Activated T-helper 17 cell treated with anti-CD3 and anti-CD28 coated beads, Interleukin-2, amount 50 U/mL, for 72 hours (primary cell): ENCODE measurements at regions not wholly inside any gene's neighbourhood (a gene's known extent, or its start where the extent isn't known, plus 50 kb on each side); places are given as distances from the start of the nearest gene placed in this dataset.

ENCODE experiments used
- ATAC-seq: fragments of 150-1000 bp; cut with Tn5 transposase; replicated peaks from 2 replicates; pipeline ENCODE4 v1.10.0; 2021; ENCODE audit warnings: mild to moderate bottlenecking, moderate library complexity
- H3K27ac Mint-ChIP-seq: one replicate; pipeline ENCODE4 v1.8.0; 2022; ENCODE audit warnings: mixed read lengths
- H3K27me3 Mint-ChIP-seq: one replicate; pipeline ENCODE4 v1.8.0; 2022; ENCODE audit warnings: mixed read lengths
- H3K36me3 Mint-ChIP-seq: one replicate; pipeline ENCODE4 v1.8.0; 2022; ENCODE audit warnings: low read depth, mild to moderate bottlenecking, mixed read lengths
- H3K4me1 Mint-ChIP-seq: one replicate; pipeline ENCODE4 v1.8.0; 2022; ENCODE audit warnings: mixed read lengths
- H3K4me3 Mint-ChIP-seq: one replicate; pipeline ENCODE4 v1.8.0; 2022; ENCODE audit warnings: mild to moderate bottlenecking, mixed read lengths
- H3K9me3 Mint-ChIP-seq: one replicate; pipeline ENCODE4 v1.8.0; 2022; ENCODE audit warnings: mixed read lengths

- H3K27me3 Mint-ChIP-seq: no peaks in the 10 kb centered on the region
- ATAC-seq: no peak
- no peaks in the 10 kb centered on the region for H3K36me3 Mint-ChIP-seq
- H3K27ac Mint-ChIP-seq: no peak overlapping the region
- no peak overlapping the region for H3K4me3 Mint-ChIP-seq
- peaks cover 3% of the 10 kb centered on the region for H3K9me3 Mint-ChIP-seq
- no peaks in the 10 kb centered on the region for H3K4me1 Mint-ChIP-seq
These were observed 250.3 kb upstream of the SOX2 start for GRCh38 chr3:181461381-181461780.

DNA sequence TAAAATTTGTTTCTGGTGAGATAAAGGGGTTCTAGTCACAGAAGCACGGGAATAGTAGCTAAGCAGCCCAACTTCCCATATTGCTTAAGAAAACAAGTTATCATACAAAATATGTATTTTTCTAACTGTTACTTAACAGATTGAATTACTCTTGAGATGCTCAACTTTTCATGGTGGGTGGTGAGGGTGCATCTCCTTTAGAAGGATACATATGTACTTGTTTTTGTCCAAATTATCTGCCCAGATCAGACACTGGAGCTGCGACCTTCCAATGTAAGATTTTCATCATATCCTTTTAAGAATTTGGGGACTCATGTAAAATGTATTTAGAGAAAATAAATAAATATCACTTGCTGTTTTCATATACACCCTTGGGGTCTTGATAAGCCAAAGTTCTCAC, 252.2 kb upstream of the SOX2 start:
- Mint-ChIP-seq H3K27ac (no peak overlapping the region), H3K27me3 (no peaks in the 10 kb centered on the region), H3K4me3 (no peak overlapping the region), H3K9me3 (peaks cover 3% of the 10 kb centered on the region), H3K36me3 (no peaks in the 10 kb centered on the region), H3K4me1 (no peaks in the 10 kb centered on the region)
- ATAC-seq: no peak

- peaks cover 3% of the 10 kb centered on the region for H3K9me3 Mint-ChIP-seq
- H3K4me1 Mint-ChIP-seq: no peaks in the 10 kb centered on the region
- no peaks in the 10 kb centered on the region for H3K27me3 Mint-ChIP-seq
- no peak overlapping the region for H3K4me3 Mint-ChIP-seq
- H3K36me3 Mint-ChIP-seq: no peaks in the 10 kb centered on the region
- H3K27ac Mint-ChIP-seq: no peak overlapping the region
- no peak for ATAC-seq
These were observed 252.9 kb upstream of the SOX2 start for GRCh38 chr3:181458857-181459256.

- no peak for ATAC-seq
- H3K36me3 Mint-ChIP-seq: no peaks in the 10 kb centered on the region
- no peaks in the 10 kb centered on the region for H3K4me1 Mint-ChIP-seq
- no peak overlapping the region for H3K27ac Mint-ChIP-seq
- H3K4me3 Mint-ChIP-seq: no peak overlapping the region
- H3K9me3 Mint-ChIP-seq: peaks cover 9% of the 10 kb centered on the region
- no peaks in the 10 kb centered on the region for H3K27me3 Mint-ChIP-seq
These were observed 254.0 kb upstream of the SOX2 start for GRCh38 chr3:181457756-181458155.

- Mint-ChIP-seq H3K27me3 (no peaks in the 10 kb centered on the region), H3K9me3 (peaks cover 9% of the 10 kb centered on the region), H3K4me1 (no peaks in the 10 kb centered on the region), H3K4me3 (no peak overlapping the region), H3K27ac (no peak overlapping the region), H3K36me3 (no peaks in the 10 kb centered on the region)
- no peak for ATAC-seq
These were observed 254.5 kb upstream of the SOX2 start for GRCh38 chr3:181457190-181457589.

GRCh38 chr3:181455276-181455675, 256.4 kb upstream of the SOX2 start:
- Mint-ChIP-seq H3K4me1 (no peaks in the 10 kb centered on the region), H3K27me3 (no peaks in the 10 kb centered on the region), H3K4me3 (no peak overlapping the region), H3K27ac (no peak overlapping the region), H3K36me3 (no peaks in the 10 kb centered on the region), H3K9me3 (peaks cover 9% of the 10 kb centered on the region)
- no peak for ATAC-seq

GRCh38 chr3:181454451-181455027, 257.2 kb upstream of the SOX2 start:
- H3K4me3 Mint-ChIP-seq: no peak overlapping the region
- no peak for ATAC-seq
- no peaks in the 10 kb centered on the region for H3K27me3 Mint-ChIP-seq
- no peaks in the 10 kb centered on the region for H3K36me3 Mint-ChIP-seq
- H3K9me3 Mint-ChIP-seq: peaks cover 10% of the 10 kb centered on the region
- H3K27ac Mint-ChIP-seq: no peak overlapping the region
- no peaks in the 10 kb centered on the region for H3K4me1 Mint-ChIP-seq

DNA sequence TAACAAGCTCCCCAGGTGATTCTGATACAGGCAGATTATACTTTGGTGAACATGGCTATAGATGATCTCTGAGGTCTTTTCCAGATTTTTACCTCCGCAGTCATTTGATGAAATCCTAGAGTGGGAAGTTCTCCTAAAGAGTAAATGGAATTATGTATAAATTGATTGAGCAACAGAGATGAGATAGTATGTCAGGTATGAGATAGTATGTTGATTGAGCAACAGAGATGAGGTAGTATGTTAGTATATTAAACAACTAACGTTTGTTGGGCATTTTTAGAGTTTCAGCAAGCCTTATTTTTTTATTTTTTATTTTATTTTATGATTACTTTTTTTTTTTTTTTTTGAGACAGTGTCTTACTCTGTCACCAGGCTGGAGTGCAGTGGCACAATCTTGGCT, 265.0 kb upstream of the SOX2 start:
- Mint-ChIP-seq H3K9me3 (peaks cover 13% of the 10 kb centered on the region), H3K4me1 (no peaks in the 10 kb centered on the region), H3K4me3 (no peak overlapping the region), H3K27me3 (no peaks in the 10 kb centered on the region), H3K36me3 (no peaks in the 10 kb centered on the region), H3K27ac (no peak overlapping the region)
- ATAC-seq: no peak

- H3K27me3 Mint-ChIP-seq: no peaks in the 10 kb centered on the region
- H3K27ac Mint-ChIP-seq: no peak overlapping the region
- H3K4me1 Mint-ChIP-seq: no peaks in the 10 kb centered on the region
- ATAC-seq: no peak
- H3K36me3 Mint-ChIP-seq: no peaks in the 10 kb centered on the region
- peaks cover 6% of the 10 kb centered on the region for H3K9me3 Mint-ChIP-seq
- H3K4me3 Mint-ChIP-seq: no peak overlapping the region
These were observed 269.7 kb upstream of the SOX2 start for GRCh38 chr3:181442066-181442465.

GRCh38 chr3:181432992-181433391, 278.7 kb upstream of the SOX2 start:
- Mint-ChIP-seq H3K27me3 (no peaks in the 10 kb centered on the region), H3K4me3 (no peak overlapping the region), H3K36me3 (no peaks in the 10 kb centered on the region), H3K4me1 (no peaks in the 10 kb centered on the region), H3K9me3 (peaks cover 9% of the 10 kb centered on the region), H3K27ac (no peak overlapping the region)
- ATAC-seq: no peak

DNA sequence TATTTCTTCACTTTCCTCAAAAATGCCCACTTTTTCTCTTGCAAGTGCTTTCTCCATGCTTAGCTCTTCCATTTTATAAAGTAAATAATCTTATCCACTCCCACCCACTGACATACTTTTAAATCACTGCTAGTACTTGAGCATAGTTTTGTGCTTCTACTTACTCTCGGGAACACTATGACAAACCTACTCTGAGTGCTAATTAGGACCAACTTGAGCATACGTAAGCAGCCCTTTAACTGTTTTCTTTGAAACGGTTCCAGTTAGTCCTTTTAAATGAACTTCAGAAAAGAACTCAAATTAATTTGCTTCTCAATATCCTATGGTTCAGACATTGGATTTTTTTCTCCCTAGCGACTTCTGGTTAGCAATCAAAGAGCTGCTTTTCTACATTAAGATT, 280.0 kb upstream of the SOX2 start:
- Mint-ChIP-seq H3K27ac (no peak overlapping the region), H3K9me3 (peaks cover 14% of the 10 kb centered on the region), H3K4me1 (no peaks in the 10 kb centered on the region), H3K4me3 (no peak overlapping the region), H3K27me3 (no peaks in the 10 kb centered on the region), H3K36me3 (no peaks in the 10 kb centered on the region)
- ATAC-seq: no peak

- no peaks in the 10 kb centered on the region for H3K4me1 Mint-ChIP-seq
- no peak for ATAC-seq
- H3K36me3 Mint-ChIP-seq: no peaks in the 10 kb centered on the region
- no peak overlapping the region for H3K4me3 Mint-ChIP-seq
- H3K27me3 Mint-ChIP-seq: no peaks in the 10 kb centered on the region
- no peak overlapping the region for H3K27ac Mint-ChIP-seq
- H3K9me3 Mint-ChIP-seq: peaks cover 14% of the 10 kb centered on the region
These were observed 286.7 kb upstream of the SOX2 start for GRCh38 chr3:181425074-181425473.

DNA sequence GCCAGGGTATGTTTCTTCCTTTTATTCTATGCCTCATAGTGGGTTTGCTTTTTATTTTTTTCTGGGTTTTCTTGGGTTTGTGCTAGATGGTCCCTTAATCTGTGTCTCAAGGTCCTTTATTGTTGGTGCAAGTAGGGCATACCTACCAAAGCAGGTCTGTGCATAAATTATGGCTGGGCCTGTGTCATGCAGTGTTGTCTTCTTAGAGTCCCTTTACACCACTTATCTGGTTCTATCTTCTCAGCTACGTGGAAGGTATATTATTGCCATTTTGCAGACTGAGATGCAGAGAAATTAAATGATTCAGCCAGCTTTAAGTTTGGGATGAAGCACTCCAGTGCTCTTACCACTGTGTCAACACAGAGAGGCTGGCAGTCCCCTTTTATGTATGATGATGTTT, 293.5 kb upstream of the SOX2 start:
- no peaks in the 10 kb centered on the region for H3K36me3 Mint-ChIP-seq
- peaks cover 8% of the 10 kb centered on the region for H3K9me3 Mint-ChIP-seq
- H3K27me3 Mint-ChIP-seq: no peaks in the 10 kb centered on the region
- H3K27ac Mint-ChIP-seq: no peak overlapping the region
- H3K4me1 Mint-ChIP-seq: no peaks in the 10 kb centered on the region
- no peak for ATAC-seq
- no peak overlapping the region for H3K4me3 Mint-ChIP-seq

DNA sequence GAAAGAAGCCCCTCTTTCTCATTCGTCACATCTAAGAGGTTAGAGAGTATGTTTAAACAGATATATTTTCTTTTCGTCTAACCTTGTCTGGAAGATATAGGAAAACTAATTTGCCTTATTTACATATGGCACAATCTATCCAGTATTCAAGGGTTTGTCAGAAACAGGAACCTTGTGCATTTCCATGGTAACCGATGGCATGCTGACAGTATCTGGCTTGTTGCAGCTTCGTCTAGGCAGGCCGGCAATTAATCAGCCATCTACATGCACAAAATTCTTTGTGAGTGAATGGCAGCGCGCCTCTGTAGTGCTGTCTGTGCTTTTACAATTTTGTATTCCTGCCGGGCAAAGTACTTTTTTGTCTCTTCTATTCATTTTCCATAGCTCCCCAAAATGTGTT, 294.0 kb upstream of the SOX2 start:
- peaks cover 8% of the 10 kb centered on the region for H3K9me3 Mint-ChIP-seq
- no peak overlapping the region for H3K4me3 Mint-ChIP-seq
- H3K36me3 Mint-ChIP-seq: no peaks in the 10 kb centered on the region
- no peak for ATAC-seq
- H3K27me3 Mint-ChIP-seq: no peaks in the 10 kb centered on the region
- no peaks in the 10 kb centered on the region for H3K4me1 Mint-ChIP-seq
- no peak overlapping the region for H3K27ac Mint-ChIP-seq

DNA sequence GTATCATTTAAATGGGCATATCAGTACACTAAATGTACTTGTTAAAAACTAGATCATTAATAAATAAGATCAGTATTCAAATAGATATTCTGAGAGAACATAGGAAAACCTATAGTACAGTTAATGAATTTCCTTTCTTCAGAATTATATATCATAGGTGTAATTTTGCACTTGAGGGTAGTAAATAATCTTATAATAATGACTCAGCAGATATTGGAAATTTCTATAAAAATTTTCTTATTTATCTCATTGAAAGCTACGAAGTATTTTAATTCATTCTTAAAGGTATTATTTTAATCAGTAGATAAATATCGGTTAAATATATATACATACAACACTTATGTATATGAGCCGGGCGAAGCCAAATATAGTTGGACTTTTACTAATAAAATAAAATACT, 300.9 kb upstream of the SOX2 start:
- no peak overlapping the region for H3K27ac Mint-ChIP-seq
- no peaks in the 10 kb centered on the region for H3K36me3 Mint-ChIP-seq
- peaks cover 10% of the 10 kb centered on the region for H3K9me3 Mint-ChIP-seq
- H3K4me3 Mint-ChIP-seq: no peak overlapping the region
- ATAC-seq: no peak
- H3K4me1 Mint-ChIP-seq: no peaks in the 10 kb centered on the region
- H3K27me3 Mint-ChIP-seq: no peaks in the 10 kb centered on the region
